ENCODE measurements at regions not wholly inside any gene's neighbourhood (a gene's known extent, or its start where the extent isn't known, plus 50 kb on each side); places are given as distances from the start of the nearest gene placed in this dataset.

- no peak for DNase-seq
Measured at GRCh38 chr2:6213056-6213780, 521.0 kb downstream of the SOX11 start.

DNA sequence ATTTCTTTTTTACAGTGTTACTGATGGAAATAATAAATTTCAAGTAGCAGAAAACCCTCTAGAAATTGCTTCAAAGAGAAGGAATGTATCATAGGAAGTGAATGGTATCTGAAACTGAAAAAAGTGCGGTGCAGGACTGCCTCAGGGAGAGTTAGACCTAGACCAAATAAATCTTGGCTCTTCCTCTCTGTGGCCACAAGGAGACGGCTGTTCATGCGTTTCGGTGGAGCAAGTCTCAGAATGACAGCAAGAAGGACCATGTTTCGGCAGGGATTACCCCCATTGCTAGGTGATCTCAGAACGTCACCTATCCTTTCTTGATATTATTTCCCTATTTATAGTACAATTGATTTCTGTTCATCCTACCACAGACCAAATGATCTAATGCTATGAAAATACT is 522.3 kb downstream of the SOX11 start:
- no peak for DNase-seq

DNA sequence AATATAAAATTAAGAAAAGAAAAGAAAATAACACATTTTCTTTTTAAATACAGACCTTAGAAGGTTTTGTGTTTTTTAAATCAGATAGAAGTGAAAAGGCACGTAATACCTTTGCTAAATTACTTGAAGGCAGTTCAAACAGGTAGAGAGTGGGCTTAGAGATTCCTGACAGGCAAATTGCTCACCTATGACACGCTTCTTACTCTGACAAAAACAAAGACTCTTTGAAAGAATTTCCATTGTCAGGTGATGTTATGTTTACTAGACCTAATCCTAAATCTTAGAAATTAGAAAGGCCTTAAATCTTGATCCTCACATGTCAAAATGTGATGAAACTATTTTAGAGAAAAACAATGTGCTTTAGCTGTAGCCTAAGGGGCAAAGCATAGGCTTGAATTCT is 522.9 kb downstream of the SOX11 start:
- no peak for DNase-seq

DNA sequence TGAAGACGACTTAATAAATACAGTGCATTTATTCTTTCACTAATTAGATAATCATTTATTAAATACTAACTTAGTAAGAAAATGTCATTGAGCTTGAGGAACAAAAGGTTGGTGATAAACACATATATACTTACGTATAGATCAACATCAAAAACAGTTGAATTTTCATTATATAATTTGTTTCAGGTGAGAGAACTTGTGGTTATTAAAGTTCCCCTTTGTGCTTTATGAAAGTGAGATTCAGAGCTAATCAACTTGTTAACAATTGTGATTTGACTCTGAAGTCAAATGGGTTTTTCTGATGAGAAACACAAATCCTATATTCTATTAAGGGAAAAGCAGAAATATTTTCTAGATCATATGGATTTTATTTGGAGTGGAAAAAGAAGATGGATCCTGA is 524.0 kb downstream of the SOX11 start:
- DNase-seq = no peak

DNA sequence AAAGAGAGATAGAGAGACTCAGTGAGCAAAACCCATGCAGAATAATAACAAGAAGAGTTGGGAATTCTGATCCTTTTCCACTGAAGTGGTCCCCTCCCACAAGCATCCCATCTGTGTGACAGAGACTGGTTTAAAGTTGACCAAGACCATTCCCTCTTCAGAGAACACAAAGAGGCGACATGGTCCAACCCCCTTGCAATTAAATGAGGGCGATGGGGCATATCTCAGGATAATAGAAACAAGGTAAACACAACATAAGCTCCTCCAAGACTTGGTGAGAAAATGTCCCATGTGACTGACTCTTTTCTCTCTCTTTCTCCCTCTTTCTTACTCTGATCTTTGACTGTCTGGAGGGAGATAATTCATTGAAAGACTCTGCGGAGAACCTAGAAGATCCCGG is 526.7 kb downstream of the SOX11 start:
- DNase-seq = no peak

DNA sequence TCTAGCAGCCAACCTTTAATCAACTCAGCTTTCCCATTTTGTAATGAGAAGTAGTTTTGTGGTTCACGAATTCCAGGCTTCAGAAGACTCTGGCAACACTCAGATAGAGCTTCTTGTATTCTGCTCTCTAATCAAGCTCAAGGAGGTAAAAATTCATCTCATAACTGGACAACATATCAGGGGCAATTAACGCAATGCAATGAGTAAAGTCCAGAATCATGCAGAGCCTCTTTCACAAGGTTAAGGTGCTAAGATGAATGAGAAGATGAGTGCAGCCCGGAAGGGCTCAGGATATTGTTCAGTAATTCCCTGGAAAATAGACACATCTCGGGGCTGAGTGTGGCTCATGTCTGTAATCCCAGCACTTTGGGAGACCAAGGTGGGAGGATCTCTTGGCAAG is 527.7 kb downstream of the SOX11 start:
- no peak for DNase-seq

DNA sequence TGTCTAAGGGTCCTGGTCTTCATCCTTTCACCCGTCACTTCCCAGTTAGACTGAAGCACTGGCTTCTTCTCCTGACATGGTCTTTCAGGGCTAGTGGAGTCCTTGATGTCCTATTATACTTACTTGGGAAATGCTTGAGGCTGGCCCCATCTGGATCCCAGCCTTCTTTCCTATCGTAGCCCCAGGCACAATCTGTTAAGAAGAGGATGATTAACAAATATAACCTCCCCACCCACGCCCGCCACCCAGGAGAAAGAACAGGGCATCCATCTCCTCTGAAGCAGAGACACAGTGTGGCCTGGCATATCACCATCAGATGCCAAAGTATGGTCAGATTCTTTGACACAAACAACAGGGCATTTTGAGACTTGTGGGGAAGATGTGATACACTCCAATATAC is 530.1 kb downstream of the SOX11 start:
- DNase-seq = no peak

- DNase-seq = no peak
Measured at GRCh38 chr2:6224267-6224666, 532.1 kb downstream of the SOX11 start.

- DNase-seq = no peak
Measured at GRCh38 chr2:6228251-6228650, 536.1 kb downstream of the SOX11 start.

DNA sequence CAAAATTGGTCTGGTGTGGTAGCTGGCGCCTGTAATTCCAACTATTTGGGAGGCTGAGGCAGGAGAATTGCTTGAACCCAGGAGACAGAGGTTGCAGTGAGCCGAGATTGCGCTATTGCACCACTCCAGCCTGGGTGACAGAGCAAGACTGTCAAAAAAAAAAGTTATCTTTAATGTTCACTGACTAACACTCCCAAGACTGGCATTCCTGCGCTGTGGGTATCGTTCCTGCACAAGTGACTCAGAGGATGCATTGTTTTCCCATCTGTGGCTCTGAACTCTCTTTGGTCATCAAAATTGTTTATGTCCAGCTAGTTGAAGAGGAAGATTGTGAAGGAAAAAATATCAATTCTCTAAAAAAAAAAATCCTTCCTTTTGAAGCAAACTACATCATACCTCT is 539.0 kb downstream of the SOX11 start:
- DNase-seq = no peak

DNA sequence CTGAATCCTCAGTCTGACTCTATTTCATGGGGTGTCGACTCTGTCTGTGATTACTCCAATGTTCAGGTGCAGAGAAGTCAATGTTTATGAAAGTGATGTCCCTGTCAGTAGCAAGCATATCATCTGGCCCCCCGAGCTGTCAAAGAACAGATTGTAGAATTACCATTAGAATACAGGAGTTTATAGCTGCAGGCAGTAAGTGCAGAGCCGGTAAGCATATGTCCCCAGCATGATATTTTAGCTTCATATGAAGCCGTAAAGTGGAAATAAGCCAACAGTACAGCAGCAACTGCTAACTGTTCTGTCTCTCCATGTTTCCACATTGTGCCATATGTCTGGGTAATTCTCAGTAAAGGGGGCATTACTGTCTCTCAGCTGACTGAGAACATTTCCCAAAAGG is 541.8 kb downstream of the SOX11 start:
- no peak for DNase-seq

GRCh38 chr2:6234702-6235101 is 542.5 kb downstream of the SOX11 start:
- no peak for DNase-seq

DNA sequence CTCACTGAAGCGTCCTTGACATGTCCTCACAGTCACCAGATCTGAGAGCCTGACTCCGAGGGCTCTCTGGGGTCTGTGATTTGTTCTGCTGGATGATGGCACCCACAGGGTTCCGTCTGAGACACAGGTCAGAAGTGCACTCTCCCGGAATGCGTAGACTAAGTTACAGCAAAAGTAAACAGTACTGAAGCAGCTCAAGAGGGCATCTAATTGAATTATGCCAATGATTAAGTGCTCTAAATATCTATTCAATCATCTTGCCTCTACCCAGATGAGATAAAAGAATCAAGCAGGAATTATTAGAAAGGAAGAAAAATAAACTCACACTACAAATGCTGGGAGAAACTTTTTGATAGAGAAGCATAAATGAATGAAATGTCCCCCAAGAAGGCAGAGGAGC is 544.1 kb downstream of the SOX11 start:
- no peak for DNase-seq

GRCh38 chr2:6237039-6237660 is 545.0 kb downstream of the SOX11 start:
- DNase-seq = no peak

DNA sequence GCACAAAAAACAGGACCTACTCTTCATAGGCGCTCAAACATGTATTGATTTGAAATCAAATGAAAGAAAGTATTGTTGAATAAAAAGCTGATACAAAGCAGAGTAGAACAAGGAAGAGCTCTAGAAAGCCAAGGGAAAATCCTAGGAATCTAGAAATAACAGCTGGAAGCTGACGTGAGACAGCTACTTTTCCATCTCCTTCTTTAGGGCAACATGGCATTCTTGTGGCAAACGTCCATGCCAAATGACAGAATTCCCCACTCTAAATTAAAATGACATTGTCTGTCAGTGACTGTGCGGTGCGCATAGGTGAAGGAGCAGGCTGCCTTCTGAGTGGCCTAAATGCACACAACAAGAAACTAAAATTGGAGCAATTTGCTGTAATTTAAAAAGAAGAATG is 557.4 kb downstream of the SOX11 start:
- DNase-seq = no peak

- peak; percentile 58 for DNase-seq
Measured at GRCh38 chr2:6254441-6254840, 562.3 kb downstream of the SOX11 start.

DNA sequence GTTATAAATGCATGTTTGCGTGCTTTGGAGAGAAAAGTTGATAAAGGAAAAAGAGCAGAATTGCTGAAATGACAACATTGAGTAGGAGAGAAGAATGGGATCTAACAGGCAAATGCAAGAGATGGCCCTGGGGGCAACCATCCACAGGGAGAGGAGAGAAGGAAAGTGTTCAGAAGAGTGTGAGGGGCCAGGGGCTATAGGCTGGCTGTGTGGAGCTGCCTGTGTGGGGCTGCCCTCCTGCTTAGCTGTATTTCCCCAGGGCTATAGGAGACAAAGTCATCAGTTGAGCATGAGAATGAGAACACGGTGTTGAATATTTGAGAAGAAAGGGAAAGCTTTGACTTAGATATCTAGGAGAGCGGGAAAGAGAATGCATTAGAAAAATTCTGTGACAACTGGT is 572.0 kb downstream of the SOX11 start:
- DNase-seq = no peak

DNA sequence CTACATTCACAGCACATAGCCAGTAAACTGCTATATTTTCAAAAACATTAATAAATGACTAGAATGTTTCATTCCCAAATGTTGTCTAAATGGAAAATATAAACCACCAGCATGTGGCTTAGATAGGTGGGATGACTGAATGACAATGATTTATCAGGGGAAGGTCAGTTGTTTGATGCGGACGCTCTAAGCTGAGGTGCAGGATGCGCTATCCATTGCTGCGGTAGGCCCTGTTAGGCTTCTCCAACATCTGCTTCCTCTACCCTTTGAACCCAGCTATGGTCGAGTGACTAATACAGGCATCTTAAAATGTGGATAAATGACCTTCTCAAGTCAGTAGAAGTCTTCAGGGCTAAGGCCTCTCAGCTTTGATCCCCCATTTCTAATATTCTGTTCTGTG is 584.2 kb downstream of the CMPK2 start:
- no peak for DNase-seq

DNA sequence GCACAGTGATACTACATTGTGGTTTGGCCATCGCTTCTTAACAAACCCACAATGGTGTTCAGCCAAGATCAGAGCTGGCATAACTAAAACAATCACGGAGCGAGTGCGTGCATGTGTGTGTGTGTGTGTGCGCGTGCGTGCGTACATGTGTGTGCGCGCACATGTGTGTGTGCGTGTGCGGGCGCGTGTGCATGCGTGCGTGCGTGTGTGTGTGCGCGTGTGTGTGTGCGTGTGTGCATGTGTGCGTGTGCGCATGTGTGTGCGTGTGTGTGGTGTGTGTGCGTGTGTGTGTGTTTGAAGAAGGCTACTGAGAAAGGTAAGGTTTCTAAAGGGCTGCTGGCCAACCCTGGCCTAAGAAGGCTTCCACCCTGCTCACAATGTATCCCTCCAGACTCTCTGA is 582.4 kb downstream of the CMPK2 start:
- no peak for DNase-seq

- no peak for DNase-seq
Measured at GRCh38 chr2:6287406-6287805, 578.3 kb downstream of the CMPK2 start.

- no peak for DNase-seq
Measured at GRCh38 chr2:6288791-6289190, 576.9 kb downstream of the CMPK2 start.

DNA sequence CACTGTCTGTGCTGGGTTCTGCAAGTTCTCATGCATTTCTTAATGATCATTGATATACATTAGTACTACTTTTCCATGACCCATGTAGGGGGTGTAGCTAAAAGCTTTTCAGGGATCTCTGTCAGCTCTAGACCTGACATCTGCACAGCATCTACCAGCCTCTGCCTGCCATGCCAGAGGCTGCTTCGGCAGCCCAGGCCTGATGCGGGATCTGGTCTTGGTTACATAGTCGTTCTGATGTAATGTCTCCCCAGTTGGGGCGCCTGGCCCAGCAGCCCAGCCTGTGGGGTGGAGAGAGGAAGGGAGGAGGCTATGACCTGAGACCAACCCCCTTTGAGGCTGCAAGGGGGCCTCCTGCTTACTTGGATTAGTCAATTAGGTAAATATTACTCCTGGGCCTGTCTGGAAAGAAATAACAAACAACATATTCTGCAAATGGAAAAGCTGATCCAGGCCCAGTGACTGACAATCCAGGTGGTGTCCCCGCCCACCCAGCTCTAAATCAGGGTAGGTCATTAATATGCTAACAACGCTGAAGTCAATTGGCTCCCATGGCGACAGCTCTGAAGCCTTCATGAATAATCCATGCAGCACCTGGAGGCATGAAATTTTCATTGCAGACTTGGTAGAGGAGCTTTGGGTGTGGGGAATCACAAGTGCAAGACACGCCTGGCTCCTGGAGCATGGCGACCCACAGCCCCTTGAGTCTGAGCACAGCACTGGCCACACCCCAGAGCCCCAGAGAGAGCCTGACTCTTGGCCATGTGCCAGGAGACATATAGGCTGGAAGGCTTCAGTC is 575.3 kb downstream of the CMPK2 start:
- no peak for DNase-seq

DNA sequence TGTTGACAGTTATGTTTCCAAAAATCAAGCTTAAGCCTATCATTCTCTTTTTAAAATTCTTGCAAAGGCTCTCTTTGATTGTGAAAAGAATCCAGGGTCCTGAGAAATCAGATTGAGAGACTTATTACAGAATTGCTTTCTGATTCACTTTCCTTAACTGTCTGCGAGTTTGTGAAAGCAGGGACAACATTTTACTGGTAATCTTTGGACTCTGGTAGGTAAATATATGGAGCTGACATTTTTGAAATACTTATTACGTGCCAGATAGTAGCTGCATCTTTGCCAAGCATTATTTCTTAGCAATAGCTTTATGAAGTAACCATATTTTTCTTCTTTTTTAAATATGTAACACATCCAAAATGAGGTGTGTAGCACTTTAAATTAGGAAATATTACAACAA is 570.9 kb downstream of the CMPK2 start:
- no peak for DNase-seq

DNA sequence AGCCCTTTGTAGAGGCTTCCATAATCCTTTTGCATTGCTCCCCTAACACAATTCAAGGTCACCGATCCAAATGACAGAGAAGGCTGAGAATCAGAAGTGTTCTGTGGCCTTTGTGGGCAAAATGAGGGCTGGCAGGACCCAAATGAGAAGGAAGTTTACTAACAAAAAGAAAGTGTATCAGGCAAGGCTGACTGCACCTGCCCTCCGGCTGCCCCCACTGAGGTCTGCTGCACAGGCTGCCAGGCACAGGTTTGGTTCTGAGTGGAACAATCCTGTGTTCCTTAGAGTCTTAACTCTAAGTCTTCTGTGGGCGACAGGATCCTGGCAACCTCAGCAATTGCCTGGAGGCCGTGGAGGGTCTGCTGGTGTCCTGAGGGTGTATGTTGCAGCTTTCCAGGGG is 568.5 kb downstream of the CMPK2 start:
- DNase-seq = no peak
